ENCODE measurements at regions not wholly inside any gene's neighbourhood (a gene's known extent, or its start where the extent isn't known, plus 50 kb on each side); places are given as distances from the start of the nearest gene placed in this dataset.
A peak's percentile ranks its signal among the peaks of the same experiment; 100 is the strongest.

- TF ChIP-seq ZNF837 (tag by site-specific recombination; IDR thresholded peaks at IDR 0.05) (no peak), ZNF366 (tag by site-specific recombination; conservative IDR thresholded peaks at IDR 0.05) (0 out of 2 replicates have a peak, but pooled peaks have one; percentile 17)
These were observed 60.0 kb upstream of the DTNA start (continued) for GRCh38 chr18:34650121-34650545.

- ChIA-PET CTCF (interaction anchor here (0.6 to 5.0 kb wide), 5 partner anchors 8 to 214 kb away, joined by 3 to 41 read pairs (median 4); no protein-coding TSS in a partner anchor), POLR2A (no interaction called here)
- TF ChIP-seq RBAK (tag by site-specific recombination; IDR thresholded peaks at IDR 0.05) (no peak), OSR2 (tag by site-specific recombination; IDR thresholded peaks at IDR 0.05) (peak; percentile 20; the same call in 1 of the 2 replicates), ZNF248 (tag by site-specific recombination; IDR thresholded peaks at IDR 0.05) (no peak), ZNF394 (tag by site-specific recombination; IDR thresholded peaks at IDR 0.05; ENCODE audit: borderline replicate concordance) (no peak), GLIS2 (tag by site-specific recombination; IDR thresholded peaks at IDR 0.05) (0 out of 2 replicates have a peak, but pooled peaks have one; percentile 15), ZFHX2 (tag by site-specific recombination; conservative IDR thresholded peaks at IDR 0.05) (peak; percentile 85), ZNF366 (tag by site-specific recombination; conservative IDR thresholded peaks at IDR 0.05) (peak; percentile 76), ZNF544 (tag by site-specific recombination; IDR thresholded peaks at IDR 0.05) (no peak), ZNF121 (tag by site-specific recombination; IDR thresholded peaks at IDR 0.05) (no peak), ZNF24 (tag by site-specific recombination; IDR thresholded peaks at IDR 0.05) (peak; percentile 70), ZNF362 (tag by site-specific recombination; IDR thresholded peaks at IDR 0.05) (no peak), ZBTB49 (tag by site-specific recombination; IDR thresholded peaks at IDR 0.05; ENCODE audit: low read depth) (no peak), GLIS1 (tag by site-specific recombination; IDR thresholded peaks at IDR 0.05) (peak; percentile 71), KLF16 (tag by site-specific recombination; IDR thresholded peaks at IDR 0.05) (no peak), ZNF791 (tag by site-specific recombination; IDR thresholded peaks at IDR 0.05) (no peak), EGR2 (tag by site-specific recombination; IDR thresholded peaks at IDR 0.05; ENCODE audit: low read depth) (peak; percentile 87), ZNF837 (tag by site-specific recombination; IDR thresholded peaks at IDR 0.05) (no peak)
- H3K4me3 ChIP-seq (ENCODE audit: low read depth, low read length): no peak overlapping the region
- H3K27ac ChIP-seq (ENCODE audit: extremely low read depth, low read depth, low read length): no peak overlapping the region
- H3K9me3 ChIP-seq (ENCODE audit: control insufficient read depth, insufficient read depth, low read depth, low read length): no peaks in the 10 kb centered on the region
- peaks cover 11% of the 10 kb centered on the region for H3K4me1 ChIP-seq (ENCODE audit: control insufficient read depth, insufficient read depth, low read length)
- H3K36me3 ChIP-seq (ENCODE audit: control insufficient read depth in 2 of 2, insufficient read depth in 1 of 2, low read length in 2 of 2): no peaks in the 10 kb centered on the region
These were observed 58.3 kb upstream of the DTNA start for GRCh38 chr18:34651586-34652369.

- H3K4me3 ChIP-seq (ENCODE audit: low read depth, low read length): no peak overlapping the region
- no peaks in the 10 kb centered on the region for H3K36me3 ChIP-seq (ENCODE audit: control insufficient read depth in 2 of 2, insufficient read depth in 1 of 2, low read length in 2 of 2)
- TF ChIP-seq ZNF2 (tag by site-specific recombination; IDR thresholded peaks at IDR 0.05) (no peak), ZNF112 (tag by site-specific recombination; IDR thresholded peaks at IDR 0.05) (no peak), ZFP69B (tag by site-specific recombination; IDR thresholded peaks at IDR 0.05) (no peak), ZFHX2 (tag by site-specific recombination; conservative IDR thresholded peaks at IDR 0.05) (peak; percentile 52), PATZ1 (tag by site-specific recombination; IDR thresholded peaks at IDR 0.05) (no peak), EGR2 (tag by site-specific recombination; IDR thresholded peaks at IDR 0.05; ENCODE audit: low read depth) (peak; percentile 56; the same call in 1 of the 2 replicates), ZNF791 (tag by site-specific recombination; IDR thresholded peaks at IDR 0.05) (no peak), ZNF626 (tag by site-specific recombination; IDR thresholded peaks at IDR 0.05) (no peak), ZSCAN23 (tag by site-specific recombination; IDR thresholded peaks at IDR 0.05) (no peak), MEIS1 (CRISPR knock-in tag; IDR thresholded peaks at IDR 0.05; ENCODE audit: borderline replicate concordance) (no peak), ZNF610 (tag by site-specific recombination; IDR thresholded peaks at IDR 0.05; ENCODE audit: borderline replicate concordance) (no peak)
- ChIA-PET CTCF (no interaction called here), POLR2A (no interaction called here)
- H3K9me3 ChIP-seq (ENCODE audit: control insufficient read depth, insufficient read depth, low read depth, low read length): no peaks in the 10 kb centered on the region
- peaks cover 6% of the 10 kb centered on the region for H3K4me1 ChIP-seq (ENCODE audit: control insufficient read depth, insufficient read depth, low read length)
- H3K27ac ChIP-seq (ENCODE audit: extremely low read depth, low read depth, low read length): no peak overlapping the region
These were observed 55.0 kb upstream of the DTNA start for GRCh38 chr18:34655131-34655530.

Data from HEK293 (cell line).